Activated T-cell treated with anti-CD3 and anti-CD28 coated beads for 4 hours (primary cell): ENCODE measurements at regions not wholly inside any gene's neighbourhood (a gene's known extent, or its start where the extent isn't known, plus 50 kb on each side); places are given as distances from the start of the nearest gene placed in this dataset.
"Not testable (repeated sequence)": the region's sequence is repeated elsewhere in the genome, so short reads cannot be mapped to it uniquely, and the experiment has no call there.

Source experiments
- DNase-seq: peaks from one replicate; pipeline ENCODE4 v3.0.0-alpha.2; 2020

GRCh38 chr10:44569193-44570091 lies 184.5 kb upstream of the CXCL12 start:
- DNase-seq: no peak

GRCh38 chr10:44571701-44572100 lies 186.8 kb upstream of the CXCL12 start:
- DNase-seq: no peak

- DNase-seq: no peak
These were observed 187.2 kb upstream of the CXCL12 start for GRCh38 chr10:44572146-44572545.

- no peak for DNase-seq
These were observed 188.9 kb upstream of the CXCL12 start for GRCh38 chr10:44573821-44574220.

GRCh38 chr10:44574596-44575480 lies 189.9 kb upstream of the CXCL12 start:
- DNase-seq: no peak

- DNase-seq: no peak
These were observed 190.9 kb upstream of the CXCL12 start for GRCh38 chr10:44575601-44576380.

- no peak for DNase-seq
These were observed 191.8 kb upstream of the CXCL12 start for GRCh38 chr10:44576702-44577191.

- DNase-seq: no peak
These were observed 192.6 kb upstream of the CXCL12 start for GRCh38 chr10:44577533-44577932.

- no peak for DNase-seq
These were observed 193.4 kb upstream of the CXCL12 start for GRCh38 chr10:44578271-44578670.

- DNase-seq: not testable (repeated sequence)
These were observed 194.1 kb upstream of the CXCL12 start for GRCh38 chr10:44578963-44579362.

GRCh38 chr10:44581996-44582395 lies 197.1 kb upstream of the CXCL12 start:
- DNase-seq: no peak

GRCh38 chr10:44587488-44588318 lies 202.8 kb upstream of the CXCL12 start:
- no peak for DNase-seq

GRCh38 chr10:44589181-44589943 lies 204.5 kb upstream of the CXCL12 start:
- no peak for DNase-seq

GRCh38 chr10:44589944-44590449 lies 205.1 kb upstream of the CXCL12 start:
- no peak for DNase-seq

- DNase-seq: no peak
These were observed 207.0 kb upstream of the CXCL12 start for GRCh38 chr10:44591911-44592310.

- DNase-seq: no peak
These were observed 209.1 kb upstream of the CXCL12 start for GRCh38 chr10:44593952-44594351.

- no peak for DNase-seq
These were observed 222.2 kb upstream of the CXCL12 start for GRCh38 chr10:44607116-44607515.

GRCh38 chr10:44618910-44619309 lies 234.0 kb upstream of the CXCL12 start:
- DNase-seq: no peak

- DNase-seq: no peak
These were observed 234.6 kb upstream of the CXCL12 start for GRCh38 chr10:44619521-44619920.

GRCh38 chr10:44619975-44620374 lies 235.1 kb upstream of the CXCL12 start:
- no peak for DNase-seq
